H9 (cell line): ENCODE measurements at regions not wholly inside any gene's neighbourhood (a gene's known extent, or its start where the extent isn't known, plus 50 kb on each side); places are given as distances from the start of the nearest gene placed in this dataset.

Source experiments
- DNase-seq: peaks from one replicate; pipeline ENCODE4 v3.0.0-alpha.2; 2017
- H2AFZ ChIP-seq: one replicate; pipeline ENCODE4 v1.6.1; 2013; ENCODE audit warnings: mild to moderate bottlenecking, low read length, control low read depth, moderate library complexity
- H2AK5ac ChIP-seq: 2 replicates; pipeline ENCODE4 v1.6.1; 2013; ENCODE audit warnings: low read length, control low read depth, mixed read lengths; ENCODE audit not compliant: insufficient read length
- H2BK120ac ChIP-seq: one replicate; pipeline ENCODE4 v1.6.1; 2013; ENCODE audit warnings: low read depth, mild to moderate bottlenecking, low read length, control low read depth, inconsistent platforms; ENCODE audit not compliant: poor library complexity, severe bottlenecking
- H2BK12ac ChIP-seq: 2 replicates; pipeline ENCODE4 v1.6.1; 2013; ENCODE audit warnings: low read length, control low read depth, mixed read lengths, low read depth; ENCODE audit not compliant: insufficient read length
- H2BK15ac ChIP-seq: 2 replicates; pipeline ENCODE4 v1.6.1; 2013; ENCODE audit warnings: low read depth, low read length, control low read depth
- H2BK20ac ChIP-seq: one replicate; pipeline ENCODE4 v1.6.1; 2013; ENCODE audit warnings: low read depth, mild to moderate bottlenecking, low read length, control low read depth, inconsistent platforms; ENCODE audit not compliant: poor library complexity, severe bottlenecking
- H2BK5ac ChIP-seq: 2 replicates; pipeline ENCODE4 v1.6.1; 2013; ENCODE audit warnings: low read length, control low read depth, mixed read lengths; ENCODE audit not compliant: insufficient read length
- H3K14ac ChIP-seq: 2 replicates; pipeline ENCODE4 v1.6.1; 2013; ENCODE audit warnings: low read length, control low read depth; ENCODE audit not compliant: insufficient read depth
- H3K18ac ChIP-seq: 2 replicates; pipeline ENCODE4 v1.6.1; 2013; ENCODE audit warnings: low read depth, mild to moderate bottlenecking, mixed read lengths, low read length, control low read depth; ENCODE audit not compliant: insufficient read length
- H3K23ac ChIP-seq: 2 replicates; pipeline ENCODE4 v1.6.1; 2013; ENCODE audit warnings: low read length, control low read depth, mixed read lengths, low read depth; ENCODE audit not compliant: insufficient read length
- H3K23me2 ChIP-seq: 2 replicates; pipeline ENCODE4 v1.6.1; 2013; ENCODE audit warnings: low read depth, mild to moderate bottlenecking, mixed read lengths, low read length, control low read depth; ENCODE audit not compliant: insufficient read length, poor library complexity, severe bottlenecking
- H3K27ac ChIP-seq: 2 replicates; pipeline ENCODE4 v1.5.1; 2013; ENCODE audit warnings: low read length, control low read depth, mixed read lengths, low read depth; ENCODE audit not compliant: insufficient read length
- H3K27me3 ChIP-seq: 2 replicates; pipeline ENCODE4 v1.6.1; 2013; ENCODE audit warnings: low read length, control low read depth, inconsistent platforms; ENCODE audit not compliant: insufficient read depth
- H3K4ac ChIP-seq: 2 replicates; pipeline ENCODE4 v1.6.1; 2013; ENCODE audit warnings: low read depth, mild to moderate bottlenecking, control low read depth, inconsistent platforms, low read length, moderate library complexity
- H3K4me1 ChIP-seq: 2 replicates; pipeline ENCODE4 v1.6.1; 2013; ENCODE audit warnings: low read length, control low read depth, inconsistent platforms; ENCODE audit not compliant: insufficient read depth
- H3K4me2 ChIP-seq: 2 replicates; pipeline ENCODE4 v1.6.1; 2013; ENCODE audit warnings: low read length, control low read depth, mixed read lengths; ENCODE audit not compliant: insufficient read length, insufficient read depth
- H3K56ac ChIP-seq: 2 replicates; pipeline ENCODE4 v1.6.1; 2013; ENCODE audit warnings: low read depth, mild to moderate bottlenecking, mixed read lengths, low read length, control low read depth; ENCODE audit not compliant: insufficient read length
- H3K79me1 ChIP-seq: 2 replicates; pipeline ENCODE4 v1.6.1; 2013; ENCODE audit warnings: low read depth, mild to moderate bottlenecking, moderate library complexity, low read length, control low read depth, inconsistent platforms; ENCODE audit not compliant: insufficient read depth, poor library complexity, severe bottlenecking
- H3K79me2 ChIP-seq: 2 replicates; pipeline ENCODE4 v1.6.1; 2013; ENCODE audit warnings: low read length, control low read depth, inconsistent platforms; ENCODE audit not compliant: insufficient read depth
- H3K9ac ChIP-seq: 2 replicates; pipeline ENCODE4 v1.6.1; 2013; ENCODE audit warnings: low read length, control low read depth, mixed read lengths; ENCODE audit not compliant: insufficient read length; ENCODE audit errors: extremely low read depth
- H3K9me3 ChIP-seq: one replicate; pipeline ENCODE4 v1.6.1; 2013; ENCODE audit warnings: low read depth, low read length, inconsistent platforms; ENCODE audit not compliant: control insufficient read depth
- H3T11ph ChIP-seq: one replicate; pipeline ENCODE4 v1.6.1; 2013; ENCODE audit warnings: mild to moderate bottlenecking, low read length, control low read depth, inconsistent platforms
- H4K20me1 ChIP-seq: one replicate; pipeline ENCODE4 v1.6.1; 2013; ENCODE audit not compliant: control insufficient read depth, insufficient read length, insufficient read depth
- H4K5ac ChIP-seq: 2 replicates; pipeline ENCODE4 v1.6.1; 2013; ENCODE audit warnings: low read depth, mild to moderate bottlenecking, mixed read lengths, low read length, control low read depth; ENCODE audit not compliant: insufficient read length
- H4K8ac ChIP-seq: replicated peaks from 2 replicates; pipeline ENCODE4 v1.6.1; 2013; ENCODE audit warnings: low read length, control low read depth, mixed read lengths, low read depth; ENCODE audit not compliant: insufficient read length
- H4K91ac ChIP-seq: 2 replicates; pipeline ENCODE4 v1.6.1; 2013; ENCODE audit warnings: low read depth, mild to moderate bottlenecking, moderate library complexity, mixed read lengths, low read length, control low read depth; ENCODE audit not compliant: insufficient read length
- H3K27ac Mint-ChIP-seq, 3 experiments: 2 replicates in 2 of 3; 3 replicates in 1 of 3; pipeline ENCODE4 v1.8.0; 2020 to 2021; ENCODE audit warnings: mixed read lengths in 3 of 3, mild to moderate bottlenecking in 1 of 3, moderate library complexity in 1 of 3
- H3K27me3 Mint-ChIP-seq: 2 replicates; pipeline ENCODE4 v1.8.0; 2021; ENCODE audit warnings: low read depth, mild to moderate bottlenecking, moderate library complexity, mixed read lengths
- H3K36me3 Mint-ChIP-seq, 3 experiments: 2 replicates in 2 of 3; 3 replicates in 1 of 3; pipeline ENCODE4 v1.8.0; 2020 to 2021; ENCODE audit warnings: low read depth in 3 of 3, mixed read lengths in 3 of 3; ENCODE audit not compliant: insufficient read depth in 1 of 3
- H3K4me1 Mint-ChIP-seq, 2 experiments: 2 replicates each; pipeline ENCODE4 v1.8.0; 2020; ENCODE audit warnings: mixed read lengths in 2 of 2
- H3K4me3 Mint-ChIP-seq, 2 experiments: 2 replicates in 1 of 2; 3 replicates in 1 of 2; pipeline ENCODE4 v1.8.0; 2020 to 2021; ENCODE audit warnings: mild to moderate bottlenecking in 2 of 2, mixed read lengths in 2 of 2, moderate library complexity in 1 of 2
- H3K9me3 Mint-ChIP-seq, 2 experiments: 2 replicates in 1 of 2; 3 replicates in 1 of 2; pipeline ENCODE4 v1.8.0; 2020; ENCODE audit warnings: mild to moderate bottlenecking in 2 of 2, mixed read lengths in 2 of 2, moderate library complexity in 1 of 2
- CTCF ChIP-seq: fragments of 200-600 bp; sonication (generic); conservative IDR thresholded peaks from 3 replicates; pipeline ENCODE4 v1.8.0; 2021; ENCODE audit warnings: antibody characterized with exemption, mild to moderate bottlenecking
- WGBS: extraction: QIAGEN DNeasy Blood & Tissue Kit; methylation state at CpG from one replicate; pipeline ENCODE4 v1.1.7; 2013; ENCODE audit warnings: missing lambda C conversion rate, low lambda C conversion rate, mixed read lengths; ENCODE audit not compliant: insufficient read length; ENCODE audit errors: extremely low coverage; 5-methylcytosine and 5-hydroxymethylcytosine counted together

GRCh38 chr15:93671387-93671943 is 559.9 kb upstream of the MCTP2 start:
- no peak overlapping the region for H3K4me3 Mint-ChIP-seq
- peaks cover 0 to 4% (median 2%) of the 10 kb centered on the region in 3 experiments; a peak in 3 of 7 replicates for H3K36me3 Mint-ChIP-seq
- Histone ChIP-seq H3K14ac (no peak overlapping the region), H3K79me1 (no peaks in the 10 kb centered on the region), H3K27ac (no peak overlapping the region), H4K5ac (no peak overlapping the region), H2BK15ac (no peak overlapping the region), H3K27me3 (no peaks in the 10 kb centered on the region), H3K9me3 (no peaks in the 10 kb centered on the region), H3K4me1 (peaks cover 3% of the 10 kb centered on the region; the same call in 1 of the 2 replicates), H3K79me2 (no peaks in the 10 kb centered on the region; the same call in 1 of the 2 replicates), H3K18ac (no peak overlapping the region), H3K23ac (no peak overlapping the region), H3K56ac (no peak overlapping the region), H2BK120ac (no peak overlapping the region), H3K4ac (no peak overlapping the region), H3K4me2 (no peak overlapping the region), H4K91ac (no peak overlapping the region), H2AK5ac (no peak overlapping the region), H2BK12ac (no peak overlapping the region), H2BK20ac (no peak overlapping the region), H3K9ac (no peak overlapping the region), H4K8ac (no peak overlapping the region), H3T11ph (no peak overlapping the region), H4K20me1 (no peaks in the 10 kb centered on the region), H2BK5ac (no peak overlapping the region), H3K23me2 (no peaks in the 10 kb centered on the region), H2AFZ (no peak overlapping the region)
- DNase-seq, result no peak
- H3K4me1 Mint-ChIP-seq, result peaks cover 7 to 8% of the 10 kb centered on the region in 2 experiments
- no CpG with 5 or more reads among the region's 12 CpGs for WGBS
- H3K27ac Mint-ChIP-seq, result no peak overlapping the region
- no peak for TF ChIP-seq CTCF
- peaks cover 3% of the 10 kb centered on the region for H3K27me3 Mint-ChIP-seq
- H3K9me3 Mint-ChIP-seq, result peaks cover 0 to 3% of the 10 kb centered on the region in 2 experiments; a peak in 3 of 5 replicates
